GM21576 (cell line): ENCODE measurements at regions not wholly inside any gene's neighbourhood (a gene's known extent, or its start where the extent isn't known, plus 50 kb on each side); places are given as distances from the start of the nearest gene placed in this dataset.
"Not testable (repeated sequence)": the region's sequence is repeated elsewhere in the genome, so short reads cannot be mapped to it uniquely, and the experiment has no call there.

Experiments
- ATAC-seq: cut with Tn5 transposase; IDR thresholded peaks from one replicate; pipeline ENCODE4 v1.9.1; 2021; ENCODE audit warnings: mild to moderate bottlenecking, moderate library complexity; ENCODE audit not compliant: unreplicated experiment

DNA sequence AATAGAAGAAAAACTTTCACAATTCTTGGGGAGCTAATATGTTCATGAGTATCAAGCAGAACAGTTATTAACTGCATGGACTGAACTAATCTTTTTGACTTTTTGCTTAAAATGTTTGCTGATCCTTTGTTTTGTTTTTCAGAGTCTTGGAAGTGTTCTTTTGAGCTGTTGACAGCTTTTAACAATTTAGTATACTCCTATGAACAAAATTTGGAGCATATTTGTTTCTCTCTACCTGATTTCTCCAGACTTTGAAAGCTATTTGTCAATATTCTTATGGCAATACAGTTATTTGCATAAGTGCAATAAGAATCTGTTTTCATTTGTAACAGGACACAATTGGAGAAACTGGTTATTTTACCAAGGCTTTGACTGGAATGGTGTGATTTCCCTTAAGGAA, 192.0 kb upstream of the ETV3 start:
- ATAC-seq, result not testable (repeated sequence)

DNA sequence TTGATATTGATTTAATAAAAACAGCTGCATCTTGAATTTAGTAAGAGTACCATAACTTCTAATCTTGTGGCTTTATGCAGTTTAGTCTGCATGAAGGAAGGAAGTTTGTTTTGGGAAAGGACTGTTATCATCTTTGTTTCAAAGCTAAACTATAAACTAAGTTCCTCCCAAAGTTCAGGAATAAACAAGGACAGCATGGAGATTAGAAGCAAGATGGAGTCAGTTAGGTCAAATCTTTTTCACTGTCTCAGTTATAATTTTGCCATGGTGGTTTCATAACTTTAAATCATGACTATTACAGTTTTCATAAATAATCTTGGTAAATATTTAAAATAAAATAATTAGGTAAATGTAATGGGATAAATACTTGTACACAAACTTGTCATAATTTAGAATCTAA, 189.9 kb upstream of the ETV3 start:
- not testable (repeated sequence) for ATAC-seq

DNA sequence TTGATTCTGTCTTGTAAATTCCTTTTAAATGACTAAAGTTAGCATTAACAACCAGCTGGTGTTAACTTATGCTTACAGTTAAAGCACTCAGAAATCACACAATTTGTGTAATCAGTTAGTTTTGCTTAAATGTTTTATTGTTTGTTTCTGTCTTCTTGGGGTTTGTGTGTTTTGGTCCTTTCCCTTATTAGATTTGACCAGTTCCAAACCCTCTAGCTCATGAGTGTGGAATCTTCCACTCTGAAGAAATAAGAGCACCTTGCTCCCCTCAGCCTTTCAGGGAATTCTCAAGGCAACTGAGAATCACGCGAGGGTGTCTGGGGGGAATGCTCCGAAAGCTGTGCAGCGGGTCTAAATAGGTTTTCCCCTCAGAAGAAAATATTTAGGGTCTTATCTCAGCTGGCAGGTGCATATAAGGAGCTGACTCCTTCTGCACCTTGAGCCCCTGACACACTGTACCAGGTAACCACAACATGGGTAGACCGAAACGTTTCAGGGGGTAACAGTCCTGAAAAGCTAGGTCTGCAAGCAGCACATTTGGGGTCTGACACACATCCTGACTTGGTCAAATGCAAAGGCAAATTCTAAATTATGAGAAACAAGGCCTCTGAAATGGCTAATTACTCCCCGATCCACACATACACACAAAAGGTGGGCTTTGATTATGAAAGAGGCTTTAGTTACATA, 188.1 kb upstream of the ETV3 start:
- ATAC-seq, result no peak

DNA sequence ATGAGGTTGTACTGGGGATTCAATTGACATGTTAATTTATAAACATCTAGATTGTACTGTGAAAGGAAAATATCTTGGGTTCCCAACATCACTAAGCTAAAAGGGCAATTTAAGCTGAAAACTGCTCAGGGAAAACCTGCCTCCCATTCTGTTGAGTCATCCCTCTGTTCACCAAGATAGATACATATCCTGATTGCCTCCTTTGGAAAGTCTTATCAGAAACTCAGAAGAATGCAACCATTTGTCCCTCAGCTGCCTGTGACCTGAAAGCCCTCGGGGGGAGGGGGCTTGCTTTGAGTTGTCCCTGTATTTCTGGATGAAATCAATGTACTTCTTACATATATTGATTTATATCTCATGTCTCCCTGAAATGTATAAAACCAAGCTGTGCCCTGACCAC, 187.0 kb upstream of the ETV3 start:
- ATAC-seq, result no peak

DNA sequence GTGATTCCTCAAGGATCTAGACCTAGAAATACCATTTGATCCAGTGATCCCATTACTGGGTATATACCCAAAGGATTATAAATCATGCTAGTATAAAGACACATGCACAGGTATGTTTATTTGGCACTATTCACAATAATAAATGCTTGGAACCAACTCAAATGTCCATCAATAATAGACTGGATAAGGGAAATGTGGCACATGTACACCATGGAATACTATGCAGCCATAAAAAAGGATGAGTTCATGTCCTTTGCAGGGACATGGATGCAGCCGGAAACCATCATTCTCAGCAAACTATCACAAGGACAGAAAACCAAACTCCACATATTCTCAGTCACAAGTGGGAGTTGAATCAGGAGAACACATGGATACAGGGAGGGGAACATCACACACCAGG, 183.8 kb upstream of the ETV3 start:
- ATAC-seq, result not testable (repeated sequence)

DNA sequence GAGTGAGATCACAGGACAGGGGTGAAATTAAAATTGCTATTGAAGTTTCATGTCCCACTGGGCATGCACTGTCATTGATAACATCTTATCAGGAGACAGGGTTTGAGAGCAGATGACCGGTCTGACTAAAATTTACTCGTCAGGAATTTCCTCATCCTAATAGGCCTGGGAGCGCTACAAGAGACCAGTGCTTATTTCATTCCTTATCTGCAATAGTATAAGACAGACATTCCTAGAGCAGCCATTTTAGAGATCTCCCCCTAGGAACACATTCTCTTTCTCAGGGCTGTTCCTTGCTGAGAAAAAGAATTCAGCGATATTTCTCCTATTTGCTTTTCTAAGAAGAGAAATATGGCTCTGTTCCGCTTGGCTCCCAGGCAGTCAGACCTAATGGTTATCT, 181.4 kb upstream of the ETV3 start:
- ATAC-seq, result no peak

DNA sequence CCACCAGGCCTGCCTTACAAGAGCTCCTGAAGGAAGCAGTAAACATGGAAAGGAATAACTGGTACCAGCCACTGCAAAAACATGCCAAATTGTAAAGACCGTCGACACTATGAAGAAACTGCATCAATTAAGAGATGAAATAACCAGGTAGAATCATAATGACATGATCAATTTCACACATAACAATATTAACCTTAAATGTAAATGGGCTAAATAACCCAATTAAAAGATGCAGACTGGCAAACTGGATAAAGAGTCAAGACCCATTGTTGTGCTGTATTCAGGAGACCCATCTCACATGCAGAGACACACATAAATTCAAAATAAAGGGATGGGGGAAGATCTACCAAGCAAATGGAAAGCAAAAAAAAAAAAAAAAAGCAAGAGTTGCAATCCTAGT, 179.0 kb upstream of the ETV3 start:
- not testable (repeated sequence) for ATAC-seq

DNA sequence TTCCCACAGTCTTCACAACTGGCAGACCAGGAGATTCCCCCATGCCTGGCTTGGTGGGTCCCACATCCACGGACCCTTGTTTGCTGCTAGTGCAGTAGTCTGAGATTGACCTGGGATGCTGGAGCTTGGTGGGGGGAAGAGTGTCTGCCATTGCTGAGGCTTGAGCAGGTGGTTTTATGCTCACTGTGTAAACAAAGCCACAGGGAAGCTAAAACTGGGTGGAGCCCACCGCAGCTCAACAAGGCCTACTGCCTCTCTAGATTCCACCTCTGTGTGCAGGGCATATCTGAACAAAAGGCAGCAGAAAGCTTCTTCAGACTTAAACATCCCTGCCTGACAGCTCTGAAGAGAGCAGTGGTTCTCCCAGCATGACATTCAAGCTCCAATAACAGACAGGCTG, 177.3 kb upstream of the ETV3 start:
- no peak for ATAC-seq

DNA sequence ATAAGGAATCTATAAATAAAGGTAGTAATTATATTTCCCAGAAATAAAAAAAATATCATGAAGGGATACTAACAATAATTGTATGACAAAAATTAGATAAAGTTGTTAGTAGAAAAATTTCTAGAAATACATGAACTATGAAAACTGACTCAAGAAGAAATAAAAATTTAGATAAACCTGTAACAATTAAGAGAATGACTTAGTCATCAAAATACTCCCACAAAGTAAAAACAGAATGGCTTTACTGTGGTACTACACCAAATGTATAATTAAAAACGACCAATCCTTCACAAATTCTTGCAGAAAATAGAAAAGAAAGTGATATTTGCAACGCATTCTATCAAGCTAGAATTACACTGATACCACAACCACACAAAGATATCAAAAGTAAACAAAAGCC, 176.2 kb upstream of the ETV3 start:
- ATAC-seq, result no peak

DNA sequence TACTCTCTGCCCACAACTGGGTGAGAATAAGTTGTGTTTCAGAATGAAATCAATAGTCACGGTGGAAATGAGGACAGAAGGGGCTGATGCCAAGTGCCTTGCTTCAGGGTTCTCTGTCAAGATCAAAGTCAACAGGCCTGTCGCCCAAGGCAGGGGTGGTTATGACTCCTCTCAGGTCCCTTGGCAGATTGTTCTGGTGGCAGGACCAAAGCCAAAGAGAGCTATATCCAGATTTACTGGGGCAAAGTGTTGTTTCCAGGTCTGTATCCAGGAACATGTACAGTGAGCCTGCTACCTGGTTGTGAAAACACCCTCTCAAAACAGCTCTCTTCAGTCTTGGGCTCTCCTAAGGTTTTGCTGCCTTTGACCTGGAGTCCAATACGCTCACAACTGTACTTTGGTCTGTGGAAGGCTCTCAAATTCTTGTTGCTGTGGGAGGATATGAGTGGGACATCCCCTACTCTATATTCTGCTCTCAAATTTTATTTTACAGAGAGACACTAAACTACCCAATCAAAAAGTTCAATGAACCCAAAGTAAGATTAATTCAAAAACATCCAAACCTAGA, 175.1 kb upstream of the ETV3 start:
- ATAC-seq, result no peak

DNA sequence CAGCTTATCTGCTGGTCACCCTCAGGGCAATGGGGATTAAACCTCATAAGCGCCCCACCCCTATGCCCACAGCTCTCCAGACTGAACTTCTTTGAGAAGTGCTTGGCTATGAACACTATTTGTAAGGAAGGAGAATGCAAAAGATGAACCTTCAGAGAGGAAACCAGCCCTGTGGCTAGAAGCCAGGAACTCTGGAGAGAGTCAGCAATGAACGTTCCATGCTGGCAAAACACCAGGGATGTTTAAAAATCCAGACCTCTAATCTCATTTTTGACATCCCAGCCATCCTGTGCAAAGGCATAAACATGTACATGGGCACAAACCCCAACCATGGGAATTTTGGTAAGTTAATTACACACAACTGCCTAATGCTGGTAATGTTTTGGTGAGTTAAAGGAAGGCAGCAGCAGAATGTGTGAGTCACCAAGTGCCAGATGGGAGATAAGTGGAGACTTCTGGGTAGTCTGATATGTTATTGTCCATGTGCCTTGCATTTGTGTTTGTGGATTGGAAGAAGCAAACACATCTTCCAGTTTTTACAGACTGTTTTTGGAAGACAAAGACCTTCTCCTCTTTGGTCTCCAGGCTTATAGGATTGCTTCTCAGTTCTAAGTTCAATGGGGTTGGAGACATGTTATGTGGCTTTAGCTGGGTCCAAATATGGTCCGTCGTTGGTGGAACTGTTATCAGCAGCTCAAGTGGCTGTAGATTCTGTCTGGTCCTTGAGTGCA, 174.1 kb upstream of the ETV3 start:
- no peak for ATAC-seq

DNA sequence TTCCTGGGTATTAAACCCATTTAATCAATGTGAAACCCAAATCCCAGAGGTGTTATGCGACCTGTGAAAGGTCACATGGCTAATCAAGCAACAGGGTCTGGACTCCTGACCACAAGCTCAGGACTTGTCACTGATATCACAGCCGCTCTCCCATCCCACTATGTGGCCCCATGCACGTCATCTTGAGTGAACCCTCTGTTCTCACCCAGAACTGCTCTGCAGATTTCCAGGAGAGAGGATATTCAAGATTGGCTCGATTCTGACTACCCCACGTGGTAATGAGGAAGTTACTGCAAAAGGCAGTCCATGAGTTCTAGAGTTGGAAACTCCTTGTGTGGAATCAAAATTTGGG, 173.5 kb upstream of the ETV3 start:
- ATAC-seq, result no peak

DNA sequence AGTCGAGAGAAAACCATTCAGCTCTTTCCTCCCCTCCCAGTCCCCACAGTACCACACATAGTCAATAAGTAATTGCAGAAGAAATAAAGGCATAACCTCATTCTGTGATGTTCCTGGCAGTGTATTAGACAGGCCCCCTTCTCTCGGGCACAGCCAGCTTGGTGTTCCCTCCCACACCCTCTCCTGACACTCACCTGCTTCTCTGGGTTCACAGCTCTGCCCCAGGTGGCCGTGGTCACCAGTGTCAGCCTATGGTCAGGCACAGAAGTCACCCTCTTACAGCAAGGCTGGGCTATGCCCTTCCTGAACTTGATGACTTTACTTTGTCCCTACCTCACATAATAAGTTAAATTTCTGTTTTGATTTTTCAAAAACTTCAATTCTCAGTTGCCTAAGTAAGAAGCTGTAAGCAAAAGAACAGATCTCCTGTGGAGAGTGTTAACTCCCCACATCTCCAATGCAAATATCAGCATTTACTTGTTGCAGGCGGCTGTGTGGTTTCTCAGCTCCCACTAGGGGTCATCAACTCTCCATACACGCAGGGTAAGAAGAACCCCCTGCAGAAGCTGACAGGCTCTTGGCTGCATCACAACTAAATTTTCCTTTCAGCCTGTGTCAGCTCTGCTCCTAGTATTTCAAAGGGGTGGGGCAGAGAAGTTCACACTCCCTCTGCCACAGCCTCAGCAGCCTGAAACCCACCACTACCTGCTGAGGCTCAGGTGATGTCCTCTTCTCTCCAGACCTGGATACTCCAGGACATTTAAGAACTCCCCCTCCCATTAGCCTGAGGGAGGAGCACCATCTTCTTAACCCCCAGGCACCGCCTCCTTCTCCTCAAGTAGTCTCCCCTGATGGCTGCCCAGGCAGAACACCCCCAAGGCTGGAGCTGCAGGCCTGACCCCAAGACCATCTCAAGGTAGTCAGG, 172.9 kb upstream of the ETV3 start:
- not testable (repeated sequence) for ATAC-seq

DNA sequence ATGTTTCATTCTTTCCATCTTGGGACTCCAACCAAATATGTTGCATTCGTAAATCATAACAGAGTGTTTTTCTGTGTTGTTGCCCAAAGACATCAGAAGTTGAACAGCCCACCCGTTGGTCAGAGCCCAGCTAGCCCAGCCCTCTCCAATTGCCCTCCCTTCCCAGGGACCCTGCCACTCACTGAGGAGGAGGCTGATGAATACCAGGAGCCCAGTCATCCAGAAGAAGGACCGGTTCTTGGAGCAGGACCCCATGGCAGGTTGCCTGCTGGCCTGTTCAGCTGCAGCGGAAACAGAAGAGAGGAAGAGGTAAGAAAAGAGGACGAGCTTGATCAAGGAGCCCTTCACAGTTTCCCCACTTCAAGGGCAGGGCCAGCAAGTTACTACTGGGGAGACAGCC, 172.2 kb upstream of the ETV3 start:
- ATAC-seq, result no peak

DNA sequence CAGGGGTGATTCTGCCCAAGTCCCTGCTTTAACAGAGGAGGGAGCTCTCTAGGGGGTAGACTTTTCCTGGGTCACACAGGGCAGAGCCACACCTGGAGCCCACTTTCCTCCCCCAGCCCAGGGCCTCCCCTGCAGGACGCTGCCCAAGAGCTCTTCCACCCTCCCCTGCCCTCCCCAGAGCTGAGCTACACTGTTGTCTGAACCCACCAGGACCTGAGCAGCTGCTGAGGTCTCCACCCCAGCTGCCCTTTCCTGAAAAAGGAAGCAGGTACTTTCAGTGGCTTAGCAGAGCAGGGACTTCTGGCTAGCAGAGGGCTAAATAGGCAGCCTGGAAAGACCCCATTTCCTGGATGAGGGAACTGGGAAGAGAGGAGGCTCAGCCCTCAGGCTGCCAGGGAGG, 169.3 kb upstream of the ETV3 start:
- ATAC-seq, result no peak

DNA sequence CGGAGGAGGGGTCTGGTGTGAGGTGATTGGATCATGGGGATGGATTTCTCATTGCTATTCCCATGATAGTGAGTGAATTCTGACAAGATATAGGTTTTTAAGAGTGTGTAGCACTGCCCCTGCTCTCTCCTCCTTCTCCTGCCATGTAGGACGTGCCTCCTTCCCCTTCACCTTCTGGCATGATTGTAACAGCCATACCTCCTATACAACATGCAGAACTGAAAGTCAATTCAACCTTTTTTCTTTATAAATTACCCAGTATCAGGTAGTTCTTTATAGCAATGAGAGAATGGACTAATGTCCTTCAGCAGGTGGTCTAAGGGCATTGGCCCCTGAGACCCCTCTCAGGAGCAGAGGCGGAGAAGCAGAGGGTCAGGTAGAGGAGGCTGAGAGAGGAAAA, 168.7 kb upstream of the ETV3 start:
- no peak for ATAC-seq

DNA sequence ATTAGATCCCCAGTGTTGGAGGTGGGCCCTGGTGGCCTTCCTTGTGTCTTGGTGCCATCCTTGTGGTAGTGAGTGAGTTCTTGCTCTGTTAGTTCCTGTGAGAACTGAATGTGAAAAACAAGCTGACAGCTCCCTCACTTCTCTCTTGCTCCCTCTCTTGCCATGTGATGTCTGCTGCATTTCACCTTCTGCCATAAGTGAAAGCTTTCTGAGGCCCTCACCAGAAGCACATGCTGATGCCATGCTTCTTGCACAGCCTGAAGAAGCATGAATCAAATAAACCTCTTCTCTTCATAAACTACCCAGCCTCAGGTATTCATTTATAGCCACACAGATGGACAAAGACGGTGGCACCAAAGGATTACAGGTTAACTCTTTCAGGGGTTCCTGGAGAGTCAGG, 166.1 kb upstream of the ETV3 start:
- no peak for ATAC-seq

DNA sequence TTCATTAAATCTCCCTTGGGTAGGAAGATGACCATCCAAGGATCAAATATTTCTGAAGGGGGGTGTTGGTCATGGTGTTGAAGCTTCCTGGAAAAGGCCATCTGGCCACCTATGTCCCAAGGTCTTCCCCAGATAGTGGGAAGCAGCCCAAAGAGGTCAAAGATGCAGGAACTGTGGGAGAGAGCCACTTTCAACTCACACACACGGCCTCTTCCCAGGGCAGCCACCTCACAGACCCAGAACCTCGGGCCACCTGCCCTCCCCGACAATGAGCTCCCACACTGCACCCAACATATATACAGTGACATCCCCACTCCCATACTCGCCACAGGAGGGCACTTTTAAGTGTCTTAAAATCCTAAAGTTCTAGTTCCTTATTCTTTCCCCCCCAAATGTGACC, 164.5 kb upstream of the ETV3 start:
- ATAC-seq, result no peak

DNA sequence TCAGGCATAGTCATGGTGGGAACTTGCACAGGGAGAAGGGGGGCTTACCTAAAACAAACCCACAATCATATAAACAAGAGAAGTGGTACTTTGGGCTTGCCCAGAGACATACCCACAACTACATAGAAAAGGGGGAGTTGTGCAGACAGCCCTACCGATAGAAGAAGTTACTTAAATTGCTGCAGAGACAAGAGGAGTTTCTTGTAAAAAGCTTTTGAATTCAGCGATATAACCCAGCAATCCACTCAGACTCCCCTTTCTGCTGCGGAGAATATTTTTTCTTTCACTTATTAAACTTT, 164.0 kb upstream of the ETV3 start:
- ATAC-seq, result no peak

DNA sequence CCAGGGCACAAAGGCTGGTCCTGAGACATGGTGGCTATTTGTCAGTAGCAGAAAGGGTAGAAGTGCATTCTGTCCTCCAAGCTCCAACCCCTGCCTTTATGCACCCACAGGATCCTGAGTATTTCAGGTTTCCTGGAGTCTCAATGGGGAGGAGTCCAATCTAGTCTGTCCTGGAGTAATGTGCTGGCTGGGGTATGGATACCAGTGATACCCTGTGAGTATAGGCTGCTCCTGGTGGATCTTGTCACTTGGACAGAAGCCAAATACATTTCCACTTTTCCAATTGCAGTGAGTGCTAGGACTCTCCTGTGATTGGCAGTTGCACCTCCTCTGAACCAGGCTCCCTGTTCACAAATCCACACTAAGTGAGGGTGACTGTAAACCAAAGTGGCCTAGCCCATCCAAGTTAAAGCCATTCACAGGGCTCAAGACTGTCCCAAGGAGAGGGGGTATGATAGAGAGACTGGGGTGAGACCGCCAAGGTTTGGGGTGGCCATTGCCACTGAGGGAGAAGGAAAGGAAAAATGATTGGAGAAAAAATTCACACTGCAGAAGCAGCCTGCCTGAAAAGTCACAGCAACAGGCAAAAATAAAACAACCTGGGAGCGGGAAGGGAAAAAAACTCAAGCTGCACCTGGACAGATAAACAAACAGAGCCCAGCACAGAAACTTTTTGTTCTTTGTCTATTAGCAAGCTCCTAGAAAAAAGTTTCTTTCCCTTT, 163.4 kb upstream of the ETV3 start:
- ATAC-seq, result no peak
